GM12892 (cell line): ENCODE measurements at regions not wholly inside any gene's neighbourhood (a gene's known extent, or its start where the extent isn't known, plus 50 kb on each side); places are given as distances from the start of the nearest gene placed in this dataset.

Experiments
- POLR2A ChIP-seq: IDR thresholded peaks from 2 replicates; pipeline ENCODE4 v1.6.1; 2011; ENCODE audit warnings: low read depth, low read length, control low read depth
- POLR2AphosphoS5 ChIP-seq: IDR thresholded peaks from 2 replicates; pipeline ENCODE4 v1.6.1; 2011; ENCODE audit warnings: low read depth, low read length, control low read depth

DNA sequence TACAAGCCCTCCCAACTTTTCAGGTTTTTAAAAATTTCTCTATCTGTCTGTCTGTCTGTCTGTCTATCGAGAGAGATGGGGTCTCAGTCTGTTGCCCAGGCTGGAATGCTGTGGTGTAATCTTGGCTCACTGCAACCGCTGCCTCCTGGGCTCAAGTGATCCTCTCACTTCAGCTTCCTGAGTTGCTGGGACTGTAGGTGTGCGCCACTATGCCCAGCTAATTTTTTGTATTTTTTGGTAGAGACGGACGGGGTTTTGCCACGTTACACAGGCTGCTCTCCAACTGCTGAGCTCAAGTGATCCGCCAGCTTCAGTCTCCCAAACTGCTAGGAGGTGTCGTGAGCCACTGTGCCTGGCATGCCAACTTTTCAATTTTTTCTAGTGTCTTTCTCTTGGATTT lies 437.2 kb downstream of the PCNX1 start:
- TF ChIP-seq POLR2A (no peak), POLR2AphosphoS5 (no peak)
